HG02852 (cell line): ENCODE measurements at regions not wholly inside any gene's neighbourhood (a gene's known extent, or its start where the extent isn't known, plus 50 kb on each side); places are given as distances from the start of the nearest gene placed in this dataset.

Source experiments
- ATAC-seq: cut with Tn5 transposase; IDR thresholded peaks from one replicate; pipeline ENCODE4 v1.9.1; 2021; ENCODE audit warnings: mild to moderate bottlenecking, moderate library complexity; ENCODE audit not compliant: unreplicated experiment

- ATAC-seq: no peak
These were observed 93.9 kb downstream of the INHBB start for GRCh38 chr2:120439637-120440384.

GRCh38 chr2:120440521-120441350 is 94.8 kb downstream of the INHBB start:
- no peak for ATAC-seq

- ATAC-seq: no peak
These were observed 95.4 kb downstream of the INHBB start for GRCh38 chr2:120441351-120441700.

GRCh38 chr2:120441744-120442471 is 96.0 kb downstream of the INHBB start:
- ATAC-seq: no peak

GRCh38 chr2:120442541-120442922 is 96.6 kb downstream of the INHBB start:
- ATAC-seq: no peak

GRCh38 chr2:120442923-120443571 is 97.1 kb downstream of the INHBB start:
- ATAC-seq: no peak

GRCh38 chr2:120443946-120444345 is 98.0 kb downstream of the INHBB start:
- no peak for ATAC-seq

GRCh38 chr2:120444691-120445240 is 98.8 kb downstream of the INHBB start:
- ATAC-seq: no peak

GRCh38 chr2:120445449-120446143 is 99.7 kb downstream of the INHBB start:
- no peak for ATAC-seq

GRCh38 chr2:120446236-120447126 is 100.5 kb downstream of the INHBB start:
- no peak for ATAC-seq

- ATAC-seq: no peak
These were observed 101.3 kb downstream of the INHBB start for GRCh38 chr2:120447127-120447785.

- no peak for ATAC-seq
These were observed 102.5 kb downstream of the INHBB start for GRCh38 chr2:120448436-120448835.

- no peak for ATAC-seq
These were observed 103.2 kb downstream of the INHBB start for GRCh38 chr2:120448961-120449810.

- ATAC-seq: no peak
These were observed 104.4 kb downstream of the INHBB start for GRCh38 chr2:120450196-120450820.

GRCh38 chr2:120451334-120451733 is 105.4 kb downstream of the INHBB start:
- ATAC-seq: no peak

- ATAC-seq: no peak
These were observed 106.2 kb downstream of the INHBB start for GRCh38 chr2:120452131-120452530.

- ATAC-seq: no peak
These were observed 107.2 kb downstream of the INHBB start for GRCh38 chr2:120452945-120453634.
